ENCODE measurements at regions not wholly inside any gene's neighbourhood (a gene's known extent, or its start where the extent isn't known, plus 50 kb on each side); places are given as distances from the start of the nearest gene placed in this dataset.

DNA sequence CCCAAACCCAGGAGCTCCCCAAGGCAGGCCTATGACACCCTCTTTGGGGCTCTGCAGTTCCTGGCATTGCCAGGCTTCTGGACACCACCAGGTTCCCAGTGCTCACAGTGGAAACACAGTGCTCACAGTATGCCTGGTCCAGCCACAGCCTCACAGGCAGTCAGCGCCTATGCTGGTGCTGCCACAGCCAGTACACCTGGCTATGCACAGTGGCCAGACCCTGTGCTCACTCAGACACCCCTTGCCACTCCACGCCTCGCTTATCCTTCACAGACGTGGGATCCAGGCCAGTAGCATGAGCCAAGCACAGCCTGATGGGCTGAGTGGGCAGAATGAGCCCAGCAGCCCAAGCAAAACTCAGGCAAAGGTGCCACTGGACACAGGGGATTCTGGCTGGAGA is 579.2 kb upstream of the ADGRL2 start:
- no peaks in the 10 kb centered on the region for H3K4me1 Mint-ChIP-seq
- peaks cover 0 to 5% (median 2%) of the 10 kb centered on the region in 7 donors for H3K9me3 Mint-ChIP-seq
- DNase-seq (no peak), ATAC-seq (ENCODE audit: low read depth in 2 of 2) (no peak)
- H3K4me3 Mint-ChIP-seq, result no peak overlapping the region
- no peaks in the 10 kb centered on the region for H3K36me3 Mint-ChIP-seq
- H3K27ac Mint-ChIP-seq, result no peak overlapping the region
- H3K27me3 Mint-ChIP-seq, result no peaks in the 10 kb centered on the region

- DNase-seq (no peak), ATAC-seq (ENCODE audit: low read depth in 2 of 2) (no peak)
- no peaks in the 10 kb centered on the region for H3K4me1 Mint-ChIP-seq
- no peaks in the 10 kb centered on the region for H3K27me3 Mint-ChIP-seq
- H3K36me3 Mint-ChIP-seq, result no peaks in the 10 kb centered on the region
- no peak overlapping the region for H3K4me3 Mint-ChIP-seq
- peaks cover 0 to 5% (median 2%) of the 10 kb centered on the region in 7 donors for H3K9me3 Mint-ChIP-seq
- peak overlapping the region in 1 of 6 donors; percentile 16 for H3K27ac Mint-ChIP-seq
Observed at GRCh38 chr1:81220614-81221071, 580.1 kb upstream of the ADGRL2 start.

DNA sequence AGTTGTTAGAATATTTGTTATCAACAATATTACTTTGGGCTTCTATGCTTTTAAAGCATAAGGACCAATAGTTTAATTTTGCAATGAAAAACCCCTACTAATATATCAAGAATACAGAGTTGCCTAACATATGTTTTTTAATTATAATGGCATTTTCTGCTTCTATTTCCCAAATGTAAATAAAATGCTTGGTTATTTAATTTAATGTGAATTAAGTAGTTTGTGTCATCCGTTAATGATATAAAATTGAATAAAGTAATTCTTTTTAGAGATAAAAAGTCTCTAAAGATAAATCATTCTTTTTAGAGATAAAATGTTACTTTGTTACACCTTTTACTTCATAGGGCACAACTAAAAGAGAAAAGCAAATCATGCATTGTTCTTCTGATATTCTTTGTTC is 583.7 kb upstream of the ADGRL2 start:
- peaks cover 0 to 5% (median 2%) of the 10 kb centered on the region in 7 donors for H3K9me3 Mint-ChIP-seq
- H3K27ac Mint-ChIP-seq, result no peak overlapping the region
- DNase-seq (no peak), ATAC-seq (ENCODE audit: low read depth in 2 of 2) (no peak)
- no peak overlapping the region for H3K4me3 Mint-ChIP-seq
- H3K36me3 Mint-ChIP-seq, result no peaks in the 10 kb centered on the region
- no peaks in the 10 kb centered on the region for H3K27me3 Mint-ChIP-seq
- no peaks in the 10 kb centered on the region for H3K4me1 Mint-ChIP-seq

- Mint-ChIP-seq H3K27me3 (no peaks in the 10 kb centered on the region), H3K4me1 (no peaks in the 10 kb centered on the region), H3K36me3 (no peaks in the 10 kb centered on the region), H3K9me3 (peaks cover 0 to 1% (median 0%) of the 10 kb centered on the region in 7 donors), H3K4me3 (no peak overlapping the region), H3K27ac (no peak overlapping the region)
- DNase-seq (no peak), ATAC-seq (ENCODE audit: low read depth in 2 of 2) (no peak)
Observed at GRCh38 chr1:81213279-81213678, 587.5 kb upstream of the ADGRL2 start.

DNA sequence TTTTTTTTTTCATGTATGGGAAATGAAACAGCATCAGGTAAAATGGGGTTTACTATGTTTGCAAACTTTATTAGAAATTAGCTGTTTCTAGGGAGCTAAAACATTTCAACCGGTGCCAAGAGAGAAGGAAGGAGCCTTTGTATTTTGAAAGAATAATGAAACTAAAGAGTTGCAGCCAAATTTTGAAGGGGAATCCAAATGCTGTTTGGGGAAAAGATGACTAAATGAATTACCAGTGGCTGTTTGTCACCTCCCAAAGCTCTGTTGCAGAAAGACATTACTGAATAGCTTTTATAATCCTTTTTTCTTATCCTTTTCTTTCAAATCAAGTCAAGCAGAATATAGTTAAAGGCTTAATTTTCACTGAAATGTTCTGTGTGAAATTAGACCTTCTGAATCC is 591.3 kb upstream of the ADGRL2 start:
- no peak for ATAC-seq (ENCODE audit: low read depth in 2 of 2)
- H3K27me3 Mint-ChIP-seq, result no peaks in the 10 kb centered on the region
- no peaks in the 10 kb centered on the region for H3K4me1 Mint-ChIP-seq
- no peaks in the 10 kb centered on the region for H3K36me3 Mint-ChIP-seq
- H3K27ac Mint-ChIP-seq, result no peak overlapping the region
- H3K9me3 Mint-ChIP-seq, result peaks cover 0 to 1% (median 0%) of the 10 kb centered on the region in 7 donors
- H3K4me3 Mint-ChIP-seq, result no peak overlapping the region
- no peak for DNase-seq

- Mint-ChIP-seq H3K36me3 (no peaks in the 10 kb centered on the region), H3K4me3 (no peak overlapping the region), H3K27me3 (no peaks in the 10 kb centered on the region), H3K27ac (no peak overlapping the region), H3K9me3 (peaks cover 0 to 1% (median 0%) of the 10 kb centered on the region in 7 donors), H3K4me1 (no peaks in the 10 kb centered on the region)
- ATAC-seq (ENCODE audit: low read depth in 2 of 2) (no peak), DNase-seq (no peak)
Observed at GRCh38 chr1:81208441-81208840, 592.3 kb upstream of the ADGRL2 start.

- DNase-seq (no peak), ATAC-seq (ENCODE audit: low read depth in 2 of 2) (no peak)
- Mint-ChIP-seq H3K9me3 (peaks cover 0 to 1% (median 0%) of the 10 kb centered on the region in 7 donors), H3K27ac (no peak overlapping the region), H3K4me1 (no peaks in the 10 kb centered on the region), H3K27me3 (no peaks in the 10 kb centered on the region), H3K4me3 (no peak overlapping the region), H3K36me3 (no peaks in the 10 kb centered on the region)
Observed at GRCh38 chr1:81205956-81206355, 594.8 kb upstream of the ADGRL2 start.

GRCh38 chr1:81201779-81202178 is 599.0 kb upstream of the ADGRL2 start:
- Mint-ChIP-seq H3K4me1 (no peaks in the 10 kb centered on the region), H3K9me3 (peaks cover 0 to 3% (median 0%) of the 10 kb centered on the region in 7 donors), H3K27me3 (no peaks in the 10 kb centered on the region), H3K4me3 (no peak overlapping the region), H3K27ac (no peak overlapping the region), H3K36me3 (no peaks in the 10 kb centered on the region)
- no peak for ATAC-seq (ENCODE audit: low read depth in 2 of 2)
- no peak for DNase-seq

DNA sequence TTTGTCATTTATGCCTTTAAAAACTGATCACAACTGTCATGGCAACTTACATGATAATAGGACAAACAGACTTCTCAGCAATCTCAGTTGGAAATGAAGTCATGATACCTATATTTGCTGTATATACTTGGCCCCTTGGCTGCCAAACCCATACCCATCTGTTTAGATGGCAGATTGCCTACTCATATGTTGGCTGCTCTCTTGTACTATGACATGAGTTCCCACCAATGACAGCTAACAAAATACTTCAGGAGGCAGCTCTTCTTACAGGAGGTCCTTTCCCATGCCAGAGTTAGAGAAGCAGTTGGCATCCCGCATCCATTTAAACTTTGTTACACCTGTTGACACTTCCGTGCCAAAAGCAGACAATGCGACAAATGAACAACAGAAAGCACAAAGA is 603.1 kb upstream of the ADGRL2 start:
- peaks cover 0 to 3% (median 0%) of the 10 kb centered on the region in 7 donors for H3K9me3 Mint-ChIP-seq
- no peaks in the 10 kb centered on the region for H3K36me3 Mint-ChIP-seq
- H3K4me1 Mint-ChIP-seq, result no peaks in the 10 kb centered on the region
- H3K27me3 Mint-ChIP-seq, result no peaks in the 10 kb centered on the region
- no peak overlapping the region for H3K27ac Mint-ChIP-seq
- DNase-seq (no peak), ATAC-seq (ENCODE audit: low read depth in 2 of 2) (no peak)
- H3K4me3 Mint-ChIP-seq, result no peak overlapping the region

DNA sequence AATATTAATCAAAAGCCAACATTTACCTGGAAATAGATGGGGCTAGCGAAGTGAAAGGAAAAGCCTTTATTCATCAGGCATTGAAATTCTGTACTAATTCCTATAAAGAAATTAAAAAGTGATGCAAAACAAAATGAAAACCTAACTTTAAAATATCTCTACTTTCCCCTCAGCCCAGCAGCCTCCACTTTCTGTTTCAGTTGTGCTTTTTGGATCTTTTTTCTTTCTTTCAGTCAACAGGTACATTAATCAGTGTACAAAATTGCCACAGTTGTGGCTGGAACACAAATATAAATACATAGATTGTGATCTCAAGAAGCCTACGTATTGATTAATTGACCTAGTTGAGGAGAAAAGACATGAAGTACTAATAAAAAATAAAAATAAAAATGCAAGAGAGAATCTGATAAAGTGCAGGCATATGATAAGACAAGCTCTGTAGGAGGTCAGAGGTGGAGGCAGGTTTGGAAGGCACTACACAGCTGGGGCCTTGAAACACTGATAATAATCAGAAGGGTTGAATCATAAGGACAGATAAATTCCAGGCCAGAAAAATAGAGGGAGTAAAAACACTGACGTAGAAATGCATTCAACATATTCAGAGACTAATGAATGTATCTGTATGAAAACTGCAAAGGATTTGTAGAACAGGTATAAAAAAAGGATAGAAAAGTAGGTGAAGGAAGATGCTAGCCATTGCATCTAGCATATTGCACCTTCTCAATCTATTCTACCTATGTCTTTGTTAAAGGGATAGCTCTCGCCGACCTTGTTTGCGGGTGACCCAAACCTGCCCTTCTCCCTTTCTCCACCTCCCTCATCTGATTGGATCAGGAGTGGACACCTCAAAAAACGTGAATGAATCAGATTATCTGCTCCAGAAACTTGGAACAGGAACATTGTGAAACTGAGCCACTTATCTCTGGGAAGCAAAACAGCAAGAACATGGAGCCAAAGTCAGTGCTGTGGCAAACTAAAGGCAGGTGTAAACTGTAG is 607.8 kb upstream of the ADGRL2 start:
- no peaks in the 10 kb centered on the region for H3K4me1 Mint-ChIP-seq
- DNase-seq, result no peak
- ATAC-seq (ENCODE audit: low read depth in 2 of 2), result no peak
- H3K27me3 Mint-ChIP-seq, result no peaks in the 10 kb centered on the region
- H3K4me3 Mint-ChIP-seq, result no peak overlapping the region
- no peaks in the 10 kb centered on the region for H3K9me3 Mint-ChIP-seq
- H3K36me3 Mint-ChIP-seq, result no peaks in the 10 kb centered on the region
- H3K27ac Mint-ChIP-seq, result no peak overlapping the region

DNA sequence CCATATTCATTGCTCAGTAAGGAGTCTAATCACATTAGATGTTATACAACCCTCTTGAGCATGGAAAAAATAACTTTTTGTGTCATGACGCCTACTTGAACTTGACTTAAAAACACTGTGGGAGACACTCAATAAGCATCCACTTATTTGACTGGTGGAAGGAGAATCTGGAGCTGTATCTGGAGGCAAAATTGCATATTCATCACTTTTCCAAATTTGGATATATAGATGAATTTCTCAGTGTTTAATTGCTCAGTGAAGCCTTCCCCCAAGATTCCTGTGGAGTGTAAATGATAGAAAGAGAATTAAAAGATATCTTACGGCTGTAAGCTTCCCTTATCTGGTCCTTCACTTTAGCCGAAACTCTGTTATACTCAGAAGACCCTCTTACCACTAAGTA is 610.7 kb upstream of the ADGRL2 start:
- ATAC-seq (ENCODE audit: low read depth in 2 of 2) (no peak), DNase-seq (no peak)
- Mint-ChIP-seq H3K36me3 (no peaks in the 10 kb centered on the region), H3K4me1 (no peaks in the 10 kb centered on the region), H3K27ac (no peak overlapping the region), H3K9me3 (peaks cover 0 to 6% (median 0%) of the 10 kb centered on the region in 7 donors), H3K27me3 (no peaks in the 10 kb centered on the region), H3K4me3 (no peak overlapping the region)

- Mint-ChIP-seq H3K27ac (no peak overlapping the region), H3K4me1 (no peaks in the 10 kb centered on the region)
- no peak for ATAC-seq (ENCODE audit: low read depth in 2 of 2)
Observed at GRCh38 chr1:81187635-81188034, 613.1 kb upstream of the ADGRL2 start.

DNA sequence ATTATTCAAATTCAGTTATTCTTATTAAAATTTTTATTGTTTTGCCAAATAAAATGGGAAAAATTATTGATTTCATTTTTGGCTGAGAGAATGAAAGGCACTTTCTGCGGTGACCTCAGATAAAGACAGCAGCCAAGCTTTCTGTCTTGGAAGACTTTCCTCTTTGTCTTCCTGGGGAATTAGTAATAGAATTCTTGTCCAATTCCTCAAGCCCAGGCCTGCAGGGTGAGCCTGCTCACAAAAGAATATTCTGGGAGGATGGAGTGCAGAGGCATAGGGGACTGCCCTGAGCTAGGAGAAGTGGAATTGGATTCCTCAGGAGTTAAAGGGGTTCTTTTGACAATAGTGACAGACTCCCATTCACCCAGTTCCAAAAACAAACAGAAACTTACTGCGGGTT is 614.5 kb upstream of the ADGRL2 start:
- no peak overlapping the region for H3K27ac Mint-ChIP-seq
- H3K9me3 Mint-ChIP-seq, result peaks cover 0 to 8% (median 0%) of the 10 kb centered on the region in 7 donors
- ATAC-seq (ENCODE audit: low read depth in 2 of 2) (no peak), DNase-seq (no peak)
- no peaks in the 10 kb centered on the region for H3K36me3 Mint-ChIP-seq
- H3K27me3 Mint-ChIP-seq, result no peaks in the 10 kb centered on the region
- no peak overlapping the region for H3K4me3 Mint-ChIP-seq
- H3K4me1 Mint-ChIP-seq, result no peaks in the 10 kb centered on the region

More at GRCh38 chr1:81187635-81188034, 613.1 kb upstream of the ADGRL2 start:
- DNase-seq, result no peak
- Mint-ChIP-seq H3K36me3 (no peaks in the 10 kb centered on the region), H3K9me3 (peaks cover 0 to 8% (median 0%) of the 10 kb centered on the region in 7 donors), H3K4me3 (no peak overlapping the region), H3K27me3 (no peaks in the 10 kb centered on the region)

- peaks cover 0 to 8% (median 0%) of the 10 kb centered on the region in 7 donors for H3K9me3 Mint-ChIP-seq
- no peaks in the 10 kb centered on the region for H3K4me1 Mint-ChIP-seq
- DNase-seq, result no peak
- no peak overlapping the region for H3K4me3 Mint-ChIP-seq
- no peak for ATAC-seq (ENCODE audit: low read depth in 2 of 2)
- H3K36me3 Mint-ChIP-seq, result no peaks in the 10 kb centered on the region
- H3K27me3 Mint-ChIP-seq, result no peaks in the 10 kb centered on the region
- no peak overlapping the region for H3K27ac Mint-ChIP-seq
Observed at GRCh38 chr1:81183553-81183952, 617.2 kb upstream of the ADGRL2 start.
